Activated CD8-positive, alpha-beta memory T cell treated with anti-CD3 and anti-CD28 coated beads for 4 hours (primary cell): ENCODE measurements at regions not wholly inside any gene's neighbourhood (a gene's known extent, or its start where the extent isn't known, plus 50 kb on each side); places are given as distances from the start of the nearest gene placed in this dataset.

Experiments
- DNase-seq, 2 donors: peaks; one replicate each; pipeline ENCODE4 v3.0.0-alpha.2; 2020; ENCODE audit warnings: low read depth in 2 of 2

- no peak for DNase-seq
These were observed 58.6 kb downstream of the PHETA1 start for GRCh38 chr12:111310076-111310870.

DNA sequence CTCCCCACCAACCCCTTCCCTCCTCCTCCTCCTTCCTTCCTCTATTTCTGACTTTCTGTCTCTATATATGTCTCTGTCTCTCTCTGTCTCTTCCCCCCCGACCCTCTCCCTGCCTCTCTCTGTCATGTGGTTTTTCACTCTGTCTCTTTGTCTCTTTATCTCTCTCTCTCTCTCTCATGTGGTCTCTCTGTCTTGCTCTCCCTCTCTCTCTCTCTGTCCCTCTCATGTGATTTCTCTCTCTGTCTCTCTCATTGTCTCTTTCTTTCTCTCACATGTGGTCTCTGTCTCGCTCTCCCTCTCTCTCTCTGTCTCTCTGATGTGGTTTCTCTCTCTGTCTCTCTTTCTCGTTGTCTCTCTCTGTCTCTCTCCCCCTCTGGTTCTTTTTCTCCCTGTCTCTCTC, 59.3 kb downstream of the PHETA1 start:
- no peak for DNase-seq

DNA sequence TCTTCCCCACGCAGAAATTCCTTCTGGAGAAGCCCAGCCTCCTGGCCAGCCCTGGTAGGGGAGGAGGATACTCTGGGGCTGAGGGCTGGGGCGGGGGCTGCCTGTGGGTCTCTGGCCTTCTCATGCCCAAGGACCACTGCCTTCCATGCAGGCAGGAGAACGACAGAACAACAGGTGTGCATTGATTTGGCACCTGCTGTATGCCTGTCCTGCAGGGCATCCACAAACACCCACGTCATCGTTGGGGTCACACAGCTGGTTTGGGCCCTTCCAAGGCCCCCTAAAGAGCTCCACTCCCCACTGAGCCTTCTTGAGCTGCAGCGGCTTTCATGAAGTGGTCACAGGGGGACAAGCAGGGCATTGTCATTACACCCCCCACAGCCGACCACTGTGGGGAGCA, 60.4 kb downstream of the PHETA1 start:
- DNase-seq: no peak

DNA sequence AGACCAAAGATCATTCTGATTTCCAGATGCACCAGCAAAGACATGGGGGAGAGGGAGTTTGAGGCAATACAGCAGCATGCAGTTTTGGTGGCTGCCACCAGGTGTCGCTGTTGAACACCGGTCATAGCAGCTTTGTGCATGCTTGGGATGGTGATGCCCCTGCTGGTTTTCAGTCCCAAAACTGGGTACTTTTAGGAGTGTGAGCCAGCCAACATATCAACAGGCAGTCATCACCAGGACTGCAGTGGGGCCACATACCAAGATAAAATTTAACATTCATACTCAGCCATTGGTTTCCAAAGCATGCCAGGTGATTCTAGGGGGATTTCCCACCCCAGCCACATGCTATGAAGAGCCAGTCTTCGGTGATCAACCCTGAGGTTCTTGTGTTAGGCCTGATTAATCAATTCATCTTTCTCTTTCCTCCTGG, 64.2 kb downstream of the PHETA1 start:
- DNase-seq: no peak

DNA sequence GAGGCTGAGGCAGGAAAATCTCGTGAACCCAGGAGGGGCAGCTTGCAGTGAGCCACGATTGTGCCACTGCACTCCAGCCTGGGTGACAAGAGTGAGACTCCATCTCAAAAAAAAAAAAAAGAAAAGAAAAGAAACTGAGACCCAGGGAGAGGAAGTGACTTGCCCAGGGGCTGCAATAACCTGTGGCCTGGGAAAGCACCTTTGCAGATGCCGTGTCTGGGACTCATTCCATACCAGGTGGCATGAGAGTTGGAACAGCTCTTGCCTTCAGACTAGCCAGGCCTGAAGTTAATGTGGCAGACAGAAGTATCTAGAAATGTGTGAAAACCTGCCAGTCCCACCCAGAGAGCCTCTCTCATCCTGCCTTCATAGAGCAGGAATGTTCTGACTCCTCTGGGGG, 65.4 kb downstream of the PHETA1 start:
- DNase-seq: no peak

GRCh38 chr12:111298582-111299436, 70.1 kb downstream of the PHETA1 start:
- peak in 1 of 2 donors; percentile 10 for DNase-seq

DNA sequence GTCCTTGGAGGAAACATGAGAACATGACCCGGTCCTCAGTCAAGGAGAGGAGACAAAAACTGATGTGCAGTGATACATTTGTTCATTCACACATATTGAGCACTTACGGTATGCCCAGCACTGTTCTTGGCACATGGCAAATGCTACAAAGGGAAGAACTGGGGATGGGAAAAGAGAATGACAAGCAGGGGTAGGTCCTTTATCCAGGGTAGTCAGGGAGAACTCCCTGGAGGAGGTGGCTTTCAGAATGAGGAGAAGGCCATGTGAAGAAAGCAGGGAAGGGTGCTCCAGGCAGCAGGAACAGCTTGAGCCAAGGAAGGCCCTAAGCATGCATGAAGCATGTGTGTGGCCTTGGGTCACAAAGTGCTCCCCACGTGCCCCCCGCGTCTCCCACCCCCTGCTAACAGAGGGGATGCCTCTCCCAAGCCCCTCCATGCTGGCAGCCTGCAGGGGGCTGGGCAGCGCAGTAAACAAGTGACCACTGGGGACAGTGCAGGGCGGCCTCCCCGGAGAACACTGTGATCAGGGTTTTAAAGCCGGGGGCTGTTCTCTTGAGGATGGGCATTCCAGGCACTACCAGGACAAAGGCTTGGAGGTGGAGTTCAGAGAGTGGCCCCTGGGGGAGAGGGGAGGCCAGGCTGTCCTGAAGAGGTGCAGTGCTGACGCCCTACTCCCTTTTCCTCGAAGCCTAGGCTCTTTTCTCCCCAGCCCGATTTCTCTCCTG, 71.0 kb downstream of the PHETA1 start:
- DNase-seq: no peak

GRCh38 chr12:111296906-111297463, 71.9 kb downstream of the PHETA1 start:
- no peak for DNase-seq

DNA sequence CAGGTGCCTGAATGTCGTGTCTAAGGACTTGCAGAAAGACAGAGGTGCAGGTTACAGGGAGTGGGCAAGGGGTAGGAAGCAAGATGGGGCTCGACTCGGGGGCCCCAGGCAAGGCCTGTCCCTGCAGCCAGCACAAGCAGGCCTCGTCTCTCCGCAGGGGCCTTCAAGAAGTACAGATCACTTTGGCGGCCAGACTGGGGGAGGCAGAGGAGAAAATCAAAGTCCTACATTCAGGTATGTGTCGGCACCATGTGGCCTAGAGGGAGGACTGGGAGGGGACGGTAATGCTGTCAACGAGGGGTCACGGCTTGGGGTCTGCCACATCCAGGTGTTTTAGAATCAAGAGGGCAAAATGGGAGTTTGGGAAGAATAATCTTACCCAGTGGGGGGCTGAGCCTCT, 73.7 kb downstream of the PHETA1 start:
- DNase-seq: no peak

DNA sequence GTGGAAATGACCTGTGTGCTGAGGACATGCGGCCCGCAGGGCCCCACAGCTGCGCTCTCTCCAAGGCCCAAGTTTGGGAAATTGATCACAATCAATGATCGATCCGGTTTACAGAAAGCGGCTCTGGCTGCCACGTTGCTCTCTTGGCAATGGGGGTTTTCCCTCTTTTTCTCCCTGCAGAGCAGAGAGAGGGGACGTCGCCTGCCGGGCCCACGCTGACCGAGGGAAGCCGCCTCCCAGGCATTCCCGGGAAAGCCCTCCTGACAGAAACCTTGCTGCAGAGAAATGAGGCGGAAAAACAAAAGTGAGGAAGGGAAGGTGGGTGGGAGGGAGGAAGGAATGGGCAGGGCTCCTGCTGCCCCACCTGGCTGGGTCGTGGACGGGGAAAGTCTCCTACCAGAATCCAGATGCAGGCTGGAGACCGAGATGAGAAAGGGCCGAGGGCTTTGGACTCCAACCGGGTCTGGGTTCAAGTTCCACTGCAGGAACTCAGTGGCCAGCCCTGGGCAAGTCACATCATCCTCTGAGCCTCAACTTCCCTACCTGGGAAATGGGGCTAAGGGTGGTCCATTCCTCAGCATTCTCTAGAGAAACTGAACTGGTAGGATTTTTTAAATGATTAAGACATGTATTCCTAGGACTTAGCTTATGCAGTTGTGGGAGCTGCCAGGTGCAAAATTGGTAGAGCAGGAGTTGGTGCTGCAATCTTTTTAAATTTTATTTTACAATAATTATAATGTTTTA, 75.5 kb downstream of the PHETA1 start:
- DNase-seq: no peak

DNA sequence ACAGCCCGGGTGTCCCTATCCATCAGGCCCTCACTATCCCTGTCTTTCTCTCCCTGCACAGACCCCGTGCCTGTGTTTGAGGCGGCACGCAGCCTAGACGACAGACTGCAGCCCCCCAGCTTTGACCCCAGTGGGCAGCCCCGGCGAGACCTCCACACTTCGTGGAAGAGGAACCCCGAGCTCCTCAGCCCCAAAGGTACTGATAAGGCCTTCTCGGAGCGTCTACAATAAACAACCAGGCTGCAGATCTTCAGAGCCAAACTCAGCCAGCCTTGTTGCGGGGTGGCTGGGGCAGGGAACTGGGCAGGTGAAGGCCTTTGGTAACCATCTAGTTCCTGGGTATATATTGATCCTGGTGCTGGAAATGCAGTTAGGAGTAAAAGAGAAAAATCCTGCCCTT, 77.5 kb downstream of the PHETA1 start:
- no peak for DNase-seq

- DNase-seq: no peak
These were observed 80.1 kb downstream of the PHETA1 start for GRCh38 chr12:111288771-111289170.

- no peak for DNase-seq
These were observed 81.6 kb downstream of the PHETA1 start for GRCh38 chr12:111287125-111287900.

DNA sequence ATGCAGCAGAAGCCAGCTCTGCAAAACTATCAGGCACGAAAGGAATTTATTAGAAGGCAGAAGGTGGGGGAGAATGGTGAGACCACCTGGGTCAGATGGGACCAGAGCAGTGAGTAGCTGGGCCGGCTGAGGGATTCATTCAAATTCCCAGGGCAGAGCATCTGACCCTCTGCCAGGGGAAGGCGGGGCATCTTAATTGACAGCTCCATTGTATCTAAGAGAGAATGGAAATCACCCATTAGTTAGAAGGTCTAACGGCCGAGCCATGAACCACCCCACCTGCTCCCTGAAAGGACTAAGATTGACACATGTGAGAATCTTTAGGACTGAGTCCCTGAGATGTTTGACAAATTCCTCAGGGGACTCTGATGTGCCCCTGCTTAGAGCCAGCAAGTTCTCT, 83.7 kb downstream of the PHETA1 start:
- no peak for DNase-seq

DNA sequence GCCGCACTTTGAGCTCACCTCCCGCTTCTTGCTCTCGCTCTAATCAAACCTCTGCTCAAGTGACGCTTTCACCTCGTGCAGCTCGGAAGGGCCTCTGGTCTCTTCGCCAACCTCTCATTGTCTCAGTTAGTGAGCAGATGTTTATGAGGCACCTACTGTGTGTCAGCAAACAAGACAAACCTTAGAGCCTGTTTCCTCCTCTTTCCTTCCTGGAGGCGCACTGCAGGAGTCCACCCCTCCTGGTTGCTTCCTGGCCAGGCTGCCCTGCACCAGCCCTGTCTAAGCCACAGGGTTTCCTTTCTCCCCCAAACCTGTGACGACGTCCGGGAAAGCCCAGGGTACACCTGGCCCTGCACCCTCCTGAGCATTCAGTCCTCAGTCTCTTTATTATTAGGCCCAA, 84.2 kb downstream of the PHETA1 start:
- no peak for DNase-seq

DNA sequence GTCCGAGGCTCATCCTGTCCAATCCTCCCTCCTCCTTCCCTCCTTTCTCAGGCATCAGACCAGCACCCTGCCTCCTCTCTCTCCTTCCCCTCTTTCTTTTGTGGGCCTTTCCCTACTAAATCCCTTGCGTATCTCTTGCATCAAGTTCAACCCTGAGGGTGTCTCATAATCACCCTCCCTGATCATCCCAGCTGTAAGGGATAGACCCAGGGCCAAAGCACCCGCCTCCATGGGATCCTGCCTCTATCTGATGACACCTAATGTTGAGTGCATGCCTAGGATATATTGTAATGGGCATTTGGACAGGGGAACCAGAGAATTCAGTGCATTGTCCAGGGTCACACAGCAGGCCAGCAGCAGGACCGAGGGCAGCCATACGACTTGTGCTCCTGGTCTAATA, 84.9 kb downstream of the PHETA1 start:
- no peak for DNase-seq

DNA sequence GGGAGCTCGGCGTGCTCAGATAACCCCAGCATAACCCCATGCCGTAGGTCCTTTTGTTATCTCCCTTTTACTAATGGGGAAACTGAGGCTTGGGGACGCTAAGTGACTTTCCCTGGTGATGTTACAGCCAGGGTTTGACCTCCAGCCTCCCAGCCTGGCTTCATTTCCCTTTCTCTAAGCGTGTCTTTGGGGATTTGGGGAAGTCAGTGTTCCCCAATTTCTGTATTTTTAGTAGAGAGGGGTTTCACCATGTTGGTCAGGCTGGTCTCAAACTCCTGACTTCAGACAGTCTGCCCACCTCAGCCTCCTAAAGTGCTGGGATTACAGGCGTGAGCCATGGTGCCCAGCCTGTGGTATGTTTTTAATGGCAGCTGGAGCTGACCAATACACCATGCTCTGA, 85.4 kb downstream of the PHETA1 start:
- DNase-seq: no peak

- DNase-seq: no peak
These were observed 91.3 kb downstream of the PHETA1 start for GRCh38 chr12:111277570-111277969.

DNA sequence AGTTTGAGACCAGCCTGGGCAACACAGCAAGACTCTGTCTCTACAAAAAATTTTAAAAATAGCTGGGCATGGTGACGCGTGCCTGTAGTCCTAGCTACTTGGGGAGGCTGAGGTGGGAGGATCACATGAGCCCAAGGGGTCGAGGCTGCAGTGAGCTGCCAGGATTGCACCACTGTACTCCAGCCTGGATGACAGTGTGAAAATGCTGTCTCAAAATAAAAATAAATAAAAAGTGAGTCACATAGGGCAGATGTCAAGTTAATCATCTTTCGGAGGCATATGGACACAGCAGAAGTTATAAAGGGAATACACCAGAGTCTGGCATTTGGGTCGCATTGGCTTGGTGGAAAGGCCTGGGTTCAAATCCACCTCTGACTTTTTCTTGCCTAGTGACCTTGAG, 92.7 kb downstream of the PHETA1 start:
- DNase-seq: no peak

- no peak for DNase-seq
These were observed 93.6 kb downstream of the PHETA1 start for GRCh38 chr12:111275308-111275707.

- DNase-seq: no peak
These were observed 94.1 kb downstream of the PHETA1 start for GRCh38 chr12:111274777-111275176.
